GM23248 (cell line): ENCODE measurements at regions not wholly inside any gene's neighbourhood (a gene's known extent, or its start where the extent isn't known, plus 50 kb on each side); places are given as distances from the start of the nearest gene placed in this dataset.

Experiments used
- EZH2 ChIP-seq: fragments of 200-600 bp; sonication (generic); IDR thresholded peaks from 2 replicates; pipeline ENCODE4 v1.6.1; 2018; ENCODE audit warnings: antibody characterized with exemption, mild to moderate bottlenecking; ENCODE audit not compliant: insufficient read depth, poor library complexity, severe bottlenecking
- EZH2phosphoT487 ChIP-seq: fragments of 200-600 bp; sonication (generic); IDR thresholded peaks from 2 replicates; pipeline ENCODE4 v1.6.1; 2018; ENCODE audit warnings: antibody characterized with exemption, moderate library complexity, mild to moderate bottlenecking, low read depth; ENCODE audit not compliant: insufficient read depth

DNA sequence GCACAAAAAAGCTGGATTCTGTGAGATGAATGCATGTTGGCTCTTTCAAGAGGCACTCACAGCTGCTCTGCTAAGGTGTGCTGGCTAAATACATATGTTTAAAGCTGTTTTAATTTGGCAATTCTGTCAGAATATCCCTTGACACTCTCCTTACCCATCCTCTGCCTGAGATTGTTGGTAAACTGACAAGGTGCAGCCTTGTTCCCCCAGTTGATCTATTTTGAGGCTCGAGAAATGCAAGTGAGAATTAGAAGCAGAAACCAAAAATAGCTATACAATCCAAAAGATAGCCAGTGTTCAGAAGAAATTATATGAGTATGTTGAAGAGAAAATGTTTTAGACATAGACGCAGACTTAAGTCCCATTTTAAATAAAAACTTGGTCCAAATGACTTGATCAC is 971.7 kb upstream of the GYPC start:
- no peak for TF ChIP-seq EZH2
- TF ChIP-seq EZH2phosphoT487 = no peak
